Chondrocyte (in vitro differentiated cells): ENCODE measurements at regions not wholly inside any gene's neighbourhood (a gene's known extent, or its start where the extent isn't known, plus 50 kb on each side); places are given as distances from the start of the nearest gene placed in this dataset.

Source experiments
- DNase-seq: peaks from one replicate; pipeline ENCODE4 v3.0.0; 2021; ENCODE audit warnings: mixed read lengths, low spot score
- H3K27ac Mint-ChIP-seq: one replicate; pipeline ENCODE4 v1.8.0; 2021; ENCODE audit warnings: mild to moderate bottlenecking, moderate library complexity, mixed read lengths; ENCODE audit not compliant: unreplicated experiment
- H3K27me3 Mint-ChIP-seq: 2 replicates; pipeline ENCODE4 v1.8.0; 2021; ENCODE audit warnings: low read depth, mixed read lengths
- H3K36me3 Mint-ChIP-seq: 2 replicates; pipeline ENCODE4 v1.8.0; 2021; ENCODE audit warnings: low read depth, mixed read lengths
- H3K4me1 Mint-ChIP-seq: 2 replicates; pipeline ENCODE4 v1.8.0; 2021; ENCODE audit warnings: low read depth, mild to moderate bottlenecking, mixed read lengths
- H3K4me3 Mint-ChIP-seq: one replicate; pipeline ENCODE4 v1.8.0; 2021; ENCODE audit warnings: mild to moderate bottlenecking, moderate library complexity, mixed read lengths; ENCODE audit not compliant: unreplicated experiment
- H3K9me3 Mint-ChIP-seq: 2 replicates; pipeline ENCODE4 v1.8.0; 2021; ENCODE audit warnings: low read depth, mixed read lengths
- TF ChIP-seq, protein P1 (sequence below): fragments of 200-600 bp; sonication (generic); IDR thresholded peaks from 2 replicates; pipeline ENCODE4 v1.5.0; 2021; ENCODE audit warnings: antibody characterized with exemption, mild to moderate bottlenecking, moderate library complexity

DNA sequence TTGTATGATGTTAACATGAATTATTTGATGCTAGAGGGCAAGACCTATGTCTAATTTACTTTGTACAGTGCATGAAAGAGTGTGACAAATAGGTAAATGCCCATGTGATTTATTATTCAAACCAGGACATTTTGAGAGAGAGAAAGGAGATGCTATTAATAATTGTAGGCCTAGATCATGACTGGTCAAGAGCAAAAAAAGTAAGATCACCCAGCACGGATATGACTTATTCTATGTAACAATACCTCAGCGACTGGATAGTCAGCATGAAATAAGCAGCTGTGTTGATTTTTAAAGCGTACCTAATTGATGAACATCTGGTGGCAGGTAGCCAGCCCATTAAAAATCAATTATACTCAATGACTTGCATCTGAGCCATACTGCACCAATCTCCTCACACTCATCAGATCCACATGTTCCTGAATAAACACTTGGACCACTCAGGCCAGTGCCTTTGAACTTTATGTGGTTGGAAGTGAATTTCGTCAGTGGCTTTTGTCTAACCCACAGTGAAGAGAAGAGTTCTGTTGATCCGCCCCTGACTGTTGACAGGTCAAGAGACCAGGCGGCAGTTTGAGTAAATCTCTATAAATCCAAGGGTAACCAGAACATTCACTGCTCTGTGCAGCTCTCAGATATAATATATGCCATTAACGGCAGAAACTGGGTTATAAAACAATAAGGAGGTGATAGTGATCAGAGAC lies 435.3 kb downstream of the MDFIC start:
- no peak for DNase-seq
- H3K27ac Mint-ChIP-seq: no peak overlapping the region
- no peaks in the 10 kb centered on the region for H3K9me3 Mint-ChIP-seq
- H3K4me3 Mint-ChIP-seq: no peak overlapping the region
- no peaks in the 10 kb centered on the region for H3K4me1 Mint-ChIP-seq
- H3K36me3 Mint-ChIP-seq: no peaks in the 10 kb centered on the region
- no peaks in the 10 kb centered on the region for H3K27me3 Mint-ChIP-seq
- TF ChIP-seq, protein P1, sequence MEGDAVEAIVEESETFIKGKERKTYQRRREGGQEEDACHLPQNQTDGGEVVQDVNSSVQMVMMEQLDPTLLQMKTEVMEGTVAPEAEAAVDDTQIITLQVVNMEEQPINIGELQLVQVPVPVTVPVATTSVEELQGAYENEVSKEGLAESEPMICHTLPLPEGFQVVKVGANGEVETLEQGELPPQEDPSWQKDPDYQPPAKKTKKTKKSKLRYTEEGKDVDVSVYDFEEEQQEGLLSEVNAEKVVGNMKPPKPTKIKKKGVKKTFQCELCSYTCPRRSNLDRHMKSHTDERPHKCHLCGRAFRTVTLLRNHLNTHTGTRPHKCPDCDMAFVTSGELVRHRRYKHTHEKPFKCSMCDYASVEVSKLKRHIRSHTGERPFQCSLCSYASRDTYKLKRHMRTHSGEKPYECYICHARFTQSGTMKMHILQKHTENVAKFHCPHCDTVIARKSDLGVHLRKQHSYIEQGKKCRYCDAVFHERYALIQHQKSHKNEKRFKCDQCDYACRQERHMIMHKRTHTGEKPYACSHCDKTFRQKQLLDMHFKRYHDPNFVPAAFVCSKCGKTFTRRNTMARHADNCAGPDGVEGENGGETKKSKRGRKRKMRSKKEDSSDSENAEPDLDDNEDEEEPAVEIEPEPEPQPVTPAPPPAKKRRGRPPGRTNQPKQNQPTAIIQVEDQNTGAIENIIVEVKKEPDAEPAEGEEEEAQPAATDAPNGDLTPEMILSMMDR: no peak

DNA sequence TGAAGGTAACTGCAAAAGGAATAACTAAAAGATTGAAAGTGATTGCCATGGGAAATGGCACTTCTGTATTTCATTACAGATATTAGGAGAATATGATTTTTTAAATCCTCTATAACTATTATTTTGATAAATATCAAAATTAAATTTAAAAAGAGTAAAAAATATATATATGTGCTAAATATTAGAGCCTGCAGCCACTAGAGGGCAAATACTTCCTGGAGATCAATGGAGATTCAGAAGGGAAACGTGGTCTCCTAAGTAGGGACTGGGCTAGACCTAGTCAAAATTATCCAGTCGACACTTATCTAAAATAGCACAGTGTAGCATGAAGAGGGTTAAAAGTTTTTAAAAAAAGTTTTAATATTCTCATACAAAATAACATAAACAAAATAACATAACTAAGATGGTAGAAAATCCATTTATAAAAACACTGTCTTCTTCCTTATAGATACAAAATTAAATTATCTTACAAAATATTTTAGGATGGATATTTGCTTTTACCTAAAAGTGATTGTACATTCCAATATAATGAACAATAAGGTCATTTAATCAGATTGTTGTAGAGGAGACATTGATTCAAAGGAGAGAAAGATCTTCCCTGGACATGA lies 434.3 kb downstream of the MDFIC start:
- Mint-ChIP-seq H3K27ac (no peak overlapping the region), H3K4me3 (no peak overlapping the region), H3K4me1 (no peaks in the 10 kb centered on the region), H3K36me3 (no peaks in the 10 kb centered on the region), H3K9me3 (no peaks in the 10 kb centered on the region), H3K27me3 (no peaks in the 10 kb centered on the region)
- no peak for DNase-seq
- TF ChIP-seq, protein P1: peak; percentile 90

DNA sequence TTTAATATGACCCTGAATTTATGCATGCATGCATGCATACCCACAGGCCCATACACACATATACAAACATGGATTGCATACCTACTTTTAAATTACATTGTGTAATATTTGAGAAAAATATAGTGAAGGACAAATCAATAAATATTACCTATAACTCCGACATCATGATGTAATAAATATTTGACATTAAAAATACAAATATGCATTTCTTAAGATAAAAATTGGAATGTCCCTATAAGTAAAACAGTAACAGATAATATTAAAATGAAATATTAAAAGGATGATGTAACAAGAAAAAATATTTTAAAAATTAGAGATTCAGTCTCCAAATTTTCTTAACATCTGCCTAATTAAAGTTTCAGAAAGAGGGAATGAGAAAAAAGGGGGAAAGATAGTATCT lies 433.0 kb downstream of the MDFIC start:
- Mint-ChIP-seq H3K36me3 (no peaks in the 10 kb centered on the region), H3K9me3 (no peaks in the 10 kb centered on the region), H3K27ac (no peak overlapping the region), H3K4me1 (no peaks in the 10 kb centered on the region), H3K4me3 (no peak overlapping the region), H3K27me3 (no peaks in the 10 kb centered on the region)
- TF ChIP-seq, protein P1: no peak
- DNase-seq: no peak

DNA sequence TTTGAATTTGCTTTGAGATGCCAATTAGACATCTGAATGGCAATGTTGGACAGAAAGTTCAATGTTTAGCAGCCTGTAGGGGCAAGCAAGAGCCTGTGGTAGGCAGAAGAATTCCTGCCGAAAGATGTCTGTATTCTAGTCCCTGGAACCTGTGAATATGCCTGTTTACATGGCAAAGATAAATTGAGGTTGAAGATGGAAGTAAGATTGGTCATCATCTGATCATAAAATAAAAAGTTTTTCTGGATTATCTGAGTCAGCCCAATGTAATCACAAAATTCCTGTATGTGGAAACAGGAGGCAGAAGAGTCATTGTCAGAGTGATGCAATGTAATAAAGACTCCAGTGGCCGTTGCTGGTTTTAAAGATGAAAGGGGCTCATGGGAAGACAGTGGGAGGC lies 430.5 kb downstream of the MDFIC start:
- TF ChIP-seq, protein P1: peak; percentile 17

DNA sequence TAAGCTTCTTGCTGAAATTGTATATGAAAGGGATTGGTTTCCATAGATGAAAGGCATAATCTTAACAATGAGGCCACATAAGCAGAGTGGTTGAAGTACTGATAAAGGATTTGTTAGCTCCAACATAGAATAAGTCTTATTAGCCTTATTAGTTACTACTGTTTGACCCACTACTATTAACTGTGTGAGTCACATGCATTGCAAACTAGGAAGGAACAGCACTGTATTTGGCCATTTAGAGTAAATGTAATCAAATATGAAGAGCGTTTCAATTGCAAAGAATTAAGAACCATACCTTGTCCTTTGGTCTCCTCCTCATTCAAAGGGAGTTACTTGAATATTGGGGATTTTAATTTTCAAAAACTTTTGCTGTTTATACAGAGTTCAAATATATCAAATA lies 428.9 kb downstream of the MDFIC start:
- Mint-ChIP-seq H3K36me3 (no peaks in the 10 kb centered on the region), H3K9me3 (no peaks in the 10 kb centered on the region), H3K4me3 (no peak overlapping the region), H3K4me1 (no peaks in the 10 kb centered on the region), H3K27ac (no peak overlapping the region), H3K27me3 (no peaks in the 10 kb centered on the region)
- TF ChIP-seq, protein P1: no peak
- no peak for DNase-seq

More for the DNA sequence above, 430.5 kb downstream of the MDFIC start:
- Mint-ChIP-seq H3K4me1 (no peaks in the 10 kb centered on the region), H3K36me3 (no peaks in the 10 kb centered on the region), H3K9me3 (no peaks in the 10 kb centered on the region), H3K27me3 (no peaks in the 10 kb centered on the region), H3K27ac (no peak overlapping the region), H3K4me3 (no peak overlapping the region)
- DNase-seq: no peak
